ENCODE measurements at regions not wholly inside any gene's neighbourhood (a gene's known extent, or its start where the extent isn't known, plus 50 kb on each side); places are given as distances from the start of the nearest gene placed in this dataset.

- Mint-ChIP-seq H3K4me3 (no peak overlapping the region), H3K9me3 (no peaks in the 10 kb centered on the region), H3K27ac (no peak overlapping the region), H3K27me3 (ENCODE audit: insufficient read depth, low read depth) (no peaks in the 10 kb centered on the region), H3K4me1 (peaks cover 6% of the 10 kb centered on the region), H3K36me3 (no peaks in the 10 kb centered on the region)
- no peak overlapping the region for H3K4me2 ChIP-seq
- no peaks in the 10 kb centered on the region for H3K27me3 ChIP-seq
- no peaks in the 10 kb centered on the region for H3K9me3 ChIP-seq (ENCODE audit: low read depth)
- no peaks in the 10 kb centered on the region for H3K79me2 ChIP-seq (ENCODE audit: low read depth)
- H3K27ac ChIP-seq = no peak overlapping the region
- no peak for TF ChIP-seq EZH2phosphoT487 (IDR thresholded peaks at IDR 0.05)
- no peak for TF ChIP-seq CTCF (IDR thresholded peaks at IDR 0.05)
- no peak for TF ChIP-seq EZH2 (IDR thresholded peaks at IDR 0.05)
- no peak overlapping the region for H3K4me3 ChIP-seq
- no peaks in the 10 kb centered on the region for H3K4me1 ChIP-seq
- H4K20me1 ChIP-seq (ENCODE audit: low read depth) = no peaks in the 10 kb centered on the region
- no peaks in the 10 kb centered on the region for H3F3A ChIP-seq (ENCODE audit: low read depth)
- DNase-seq (ENCODE audit: low spot score) = no peak
- no peak overlapping the region for H3K9ac ChIP-seq
- no peaks in the 10 kb centered on the region for H3K36me3 ChIP-seq
- H2AFZ ChIP-seq (replicated peaks) = no peak overlapping the region
Measured at GRCh38 chr15:81475926-81476325, 101.9 kb upstream of the TMC3 start.

- Histone ChIP-seq H3K27ac (no peak overlapping the region), H3F3A (ENCODE audit: low read depth) (no peaks in the 10 kb centered on the region), H2AFZ (replicated peaks) (no peak overlapping the region), H3K27me3 (no peaks in the 10 kb centered on the region), H3K36me3 (no peaks in the 10 kb centered on the region), H3K9ac (no peak overlapping the region), H3K4me3 (no peak overlapping the region), H3K9me3 (ENCODE audit: low read depth) (no peaks in the 10 kb centered on the region), H3K4me1 (no peaks in the 10 kb centered on the region), H3K79me2 (ENCODE audit: low read depth) (no peaks in the 10 kb centered on the region), H4K20me1 (ENCODE audit: low read depth) (no peaks in the 10 kb centered on the region), H3K4me2 (no peak overlapping the region)
- TF ChIP-seq EZH2 (IDR thresholded peaks at IDR 0.05) (no peak), EZH2phosphoT487 (IDR thresholded peaks at IDR 0.05) (no peak), CTCF (IDR thresholded peaks at IDR 0.05) (no peak)
- H3K9me3 Mint-ChIP-seq = no peaks in the 10 kb centered on the region
- H3K27ac Mint-ChIP-seq = no peak overlapping the region
- no peak for DNase-seq (ENCODE audit: low spot score)
- H3K4me1 Mint-ChIP-seq = peaks cover 1% of the 10 kb centered on the region
- H3K36me3 Mint-ChIP-seq = no peaks in the 10 kb centered on the region
- no peaks in the 10 kb centered on the region for H3K27me3 Mint-ChIP-seq (ENCODE audit: insufficient read depth, low read depth)
- H3K4me3 Mint-ChIP-seq = no peak overlapping the region
Measured at GRCh38 chr15:81475471-81475870, 101.5 kb upstream of the TMC3 start.

- H3K9me3 ChIP-seq (ENCODE audit: low read depth) = no peaks in the 10 kb centered on the region
- H3K36me3 ChIP-seq = no peaks in the 10 kb centered on the region
- Mint-ChIP-seq H3K4me1 (no peaks in the 10 kb centered on the region), H3K36me3 (no peaks in the 10 kb centered on the region), H3K27me3 (ENCODE audit: insufficient read depth, low read depth) (no peaks in the 10 kb centered on the region), H3K4me3 (no peak overlapping the region), H3K9me3 (no peaks in the 10 kb centered on the region), H3K27ac (no peak overlapping the region)
- H3K27me3 ChIP-seq = no peaks in the 10 kb centered on the region
- H3K27ac ChIP-seq = no peak overlapping the region
- H4K20me1 ChIP-seq (ENCODE audit: low read depth) = no peaks in the 10 kb centered on the region
- no peak for TF ChIP-seq CTCF (IDR thresholded peaks at IDR 0.05)
- no peak for TF ChIP-seq EZH2 (IDR thresholded peaks at IDR 0.05)
- no peak for TF ChIP-seq EZH2phosphoT487 (IDR thresholded peaks at IDR 0.05)
- H3K4me2 ChIP-seq = no peak overlapping the region
- no peak for DNase-seq (ENCODE audit: low spot score)
- H2AFZ ChIP-seq (replicated peaks) = no peak overlapping the region
- no peaks in the 10 kb centered on the region for H3F3A ChIP-seq (ENCODE audit: low read depth)
- H3K4me3 ChIP-seq = no peak overlapping the region
- no peaks in the 10 kb centered on the region for H3K4me1 ChIP-seq
- no peaks in the 10 kb centered on the region for H3K79me2 ChIP-seq (ENCODE audit: low read depth)
- H3K9ac ChIP-seq = no peak overlapping the region
Measured at GRCh38 chr15:81473946-81474345, 99.9 kb upstream of the TMC3 start.

GRCh38 chr15:81473177-81473576, 99.2 kb upstream of the TMC3 start:
- Mint-ChIP-seq H3K4me3 (no peak overlapping the region), H3K36me3 (no peaks in the 10 kb centered on the region), H3K27me3 (ENCODE audit: insufficient read depth, low read depth) (no peaks in the 10 kb centered on the region), H3K4me1 (no peaks in the 10 kb centered on the region), H3K9me3 (no peaks in the 10 kb centered on the region), H3K27ac (no peak overlapping the region)
- TF ChIP-seq CTCF (IDR thresholded peaks at IDR 0.05) (no peak), EZH2 (IDR thresholded peaks at IDR 0.05) (no peak), EZH2phosphoT487 (IDR thresholded peaks at IDR 0.05) (no peak)
- Histone ChIP-seq H3K4me3 (no peak overlapping the region), H3K36me3 (no peaks in the 10 kb centered on the region), H3K4me2 (no peak overlapping the region), H3K9ac (no peak overlapping the region), H2AFZ (replicated peaks) (no peak overlapping the region), H3K27ac (no peak overlapping the region), H3K4me1 (no peaks in the 10 kb centered on the region), H3K79me2 (ENCODE audit: low read depth) (no peaks in the 10 kb centered on the region), H3K27me3 (no peaks in the 10 kb centered on the region), H4K20me1 (ENCODE audit: low read depth) (no peaks in the 10 kb centered on the region), H3F3A (ENCODE audit: low read depth) (no peaks in the 10 kb centered on the region), H3K9me3 (ENCODE audit: low read depth) (no peaks in the 10 kb centered on the region)
- no peak for DNase-seq (ENCODE audit: low spot score)

All from neural progenitor cell (in vitro differentiated cells).